ENCODE measurements at regions not wholly inside any gene's neighbourhood (a gene's known extent, or its start where the extent isn't known, plus 50 kb on each side); places are given as distances from the start of the nearest gene placed in this dataset.
"Not testable (repeated sequence)": the region's sequence is repeated elsewhere in the genome, so short reads cannot be mapped to it uniquely, and the experiment has no call there.

DNA sequence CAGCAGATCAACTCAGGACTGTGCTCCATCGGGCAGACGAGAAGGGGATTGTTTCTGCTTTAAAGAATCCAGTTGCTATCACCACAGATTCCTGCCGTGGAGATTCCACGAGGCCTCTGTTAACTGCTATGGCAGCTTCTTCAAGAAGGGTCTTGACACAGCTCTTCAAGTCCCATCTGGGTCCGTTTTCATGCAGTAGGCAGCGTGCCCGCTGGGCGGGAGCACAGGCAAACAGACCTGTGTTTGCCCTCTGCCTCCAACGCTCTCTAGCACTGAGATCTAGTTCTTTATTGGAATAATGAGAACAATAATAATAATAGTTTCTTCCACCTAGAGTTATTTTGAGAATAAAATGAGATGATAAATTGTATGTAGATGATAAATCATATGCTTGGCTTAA lies 127.2 kb upstream of the SP8 start:
- Mint-ChIP-seq H3K4me3 (no peak overlapping the region), H3K9me3 (no peaks in the 10 kb centered on the region), H3K36me3 (ENCODE audit: low read depth) (no peaks in the 10 kb centered on the region), H3K4me1 (no peaks in the 10 kb centered on the region), H3K27ac (no peak overlapping the region), H3K27me3 (no peaks in the 10 kb centered on the region)
- TF ChIP-seq, protein P1, sequence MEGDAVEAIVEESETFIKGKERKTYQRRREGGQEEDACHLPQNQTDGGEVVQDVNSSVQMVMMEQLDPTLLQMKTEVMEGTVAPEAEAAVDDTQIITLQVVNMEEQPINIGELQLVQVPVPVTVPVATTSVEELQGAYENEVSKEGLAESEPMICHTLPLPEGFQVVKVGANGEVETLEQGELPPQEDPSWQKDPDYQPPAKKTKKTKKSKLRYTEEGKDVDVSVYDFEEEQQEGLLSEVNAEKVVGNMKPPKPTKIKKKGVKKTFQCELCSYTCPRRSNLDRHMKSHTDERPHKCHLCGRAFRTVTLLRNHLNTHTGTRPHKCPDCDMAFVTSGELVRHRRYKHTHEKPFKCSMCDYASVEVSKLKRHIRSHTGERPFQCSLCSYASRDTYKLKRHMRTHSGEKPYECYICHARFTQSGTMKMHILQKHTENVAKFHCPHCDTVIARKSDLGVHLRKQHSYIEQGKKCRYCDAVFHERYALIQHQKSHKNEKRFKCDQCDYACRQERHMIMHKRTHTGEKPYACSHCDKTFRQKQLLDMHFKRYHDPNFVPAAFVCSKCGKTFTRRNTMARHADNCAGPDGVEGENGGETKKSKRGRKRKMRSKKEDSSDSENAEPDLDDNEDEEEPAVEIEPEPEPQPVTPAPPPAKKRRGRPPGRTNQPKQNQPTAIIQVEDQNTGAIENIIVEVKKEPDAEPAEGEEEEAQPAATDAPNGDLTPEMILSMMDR (IDR thresholded peaks at IDR 0.05): no peak
- intact Hi-C loops (cut with micrococcal nuclease): no loop called here
- POLR2A ChIA-PET: no interaction called here
- CTCF ChIA-PET: no interaction called here
- ATAC-seq (ENCODE audit: low read depth): no peak
- DNase-seq: no peak

DNA sequence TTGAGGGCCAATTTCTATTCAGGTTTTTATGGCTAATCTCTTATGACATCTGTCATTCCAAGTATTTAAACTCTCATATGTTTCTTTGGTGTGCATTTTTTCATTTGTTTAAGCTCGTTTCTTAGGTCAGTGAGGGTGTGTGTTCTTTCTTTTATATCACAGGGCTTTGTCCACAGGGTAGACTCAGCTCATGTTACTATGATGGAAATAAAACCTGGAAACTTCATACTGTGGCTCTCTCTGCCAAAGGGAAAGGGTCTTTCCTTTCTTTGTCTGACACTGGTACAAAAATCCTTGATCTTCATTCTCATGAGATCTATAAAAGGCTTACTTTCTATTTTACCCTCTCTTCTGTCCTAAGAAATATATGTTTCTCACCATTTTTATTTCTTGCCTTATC lies 129.6 kb upstream of the SP8 start:
- ChIA-PET CTCF (no interaction called here), POLR2A (no interaction called here)
- ATAC-seq (ENCODE audit: low read depth): no peak
- no peaks in the 10 kb centered on the region for H3K9me3 Mint-ChIP-seq
- no peak overlapping the region for H3K27ac Mint-ChIP-seq
- no peaks in the 10 kb centered on the region for H3K4me1 Mint-ChIP-seq
- intact Hi-C loops (cut with micrococcal nuclease): no loop called here
- TF ChIP-seq, protein P1 (IDR thresholded peaks at IDR 0.05): no peak
- no peak for DNase-seq
- H3K4me3 Mint-ChIP-seq: no peak overlapping the region
- no peaks in the 10 kb centered on the region for H3K27me3 Mint-ChIP-seq
- no peaks in the 10 kb centered on the region for H3K36me3 Mint-ChIP-seq (ENCODE audit: low read depth)

DNA sequence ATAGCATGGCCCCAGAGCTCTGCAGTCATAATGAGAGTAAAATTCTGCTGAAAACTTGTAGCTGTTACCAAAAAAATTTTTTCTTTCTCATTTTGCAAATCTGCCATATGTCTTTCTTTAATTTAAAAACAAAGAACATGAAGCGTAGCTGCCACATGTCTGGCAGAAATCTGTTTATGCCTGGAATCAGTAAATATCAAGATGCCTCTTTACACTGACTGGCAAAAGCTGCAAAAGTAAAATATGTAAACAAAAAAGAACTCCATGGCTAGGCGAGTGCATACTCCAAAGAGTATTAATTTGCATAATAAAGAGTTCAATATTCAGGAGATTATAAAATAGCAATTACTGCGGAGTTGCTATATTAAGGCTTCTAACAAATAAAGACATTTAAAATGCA lies 130.9 kb upstream of the SP8 start:
- H3K4me1 Mint-ChIP-seq: no peaks in the 10 kb centered on the region
- ChIA-PET POLR2A (no interaction called here), CTCF (no interaction called here)
- TF ChIP-seq, protein P1 (IDR thresholded peaks at IDR 0.05): no peak
- H3K36me3 Mint-ChIP-seq (ENCODE audit: low read depth): no peaks in the 10 kb centered on the region
- H3K9me3 Mint-ChIP-seq: peaks cover 3% of the 10 kb centered on the region
- no peak overlapping the region for H3K27ac Mint-ChIP-seq
- H3K4me3 Mint-ChIP-seq: no peak overlapping the region
- intact Hi-C loops (cut with micrococcal nuclease): no loop called here
- ATAC-seq (ENCODE audit: low read depth) (no peak), DNase-seq (no peak)
- no peaks in the 10 kb centered on the region for H3K27me3 Mint-ChIP-seq

DNA sequence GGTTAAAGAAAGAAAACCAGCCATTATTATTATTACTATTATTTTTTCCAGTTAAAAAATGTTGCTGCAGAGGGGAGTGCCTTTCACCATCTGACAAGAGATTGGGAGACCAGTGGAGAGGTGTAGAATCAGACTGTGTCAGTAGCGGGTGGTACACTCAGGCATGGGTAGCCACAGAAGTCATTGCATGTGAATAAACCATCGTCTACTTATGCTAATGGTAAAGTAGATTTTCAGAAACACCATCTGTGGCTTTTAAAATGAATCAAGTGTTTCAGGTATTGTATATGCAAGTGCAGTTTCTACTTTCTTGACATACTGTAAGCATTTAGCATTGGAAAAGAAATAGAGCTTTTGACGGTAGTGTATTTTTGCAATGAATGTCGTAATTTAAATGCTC lies 131.5 kb upstream of the SP8 start:
- CTCF ChIA-PET: no interaction called here
- ATAC-seq (ENCODE audit: low read depth) (no peak), DNase-seq (no peak)
- H3K27ac Mint-ChIP-seq: no peak overlapping the region
- H3K9me3 Mint-ChIP-seq: peaks cover 3% of the 10 kb centered on the region
- POLR2A ChIA-PET: no interaction called here
- no peaks in the 10 kb centered on the region for H3K4me1 Mint-ChIP-seq
- H3K4me3 Mint-ChIP-seq: no peak overlapping the region
- H3K27me3 Mint-ChIP-seq: no peaks in the 10 kb centered on the region
- no peaks in the 10 kb centered on the region for H3K36me3 Mint-ChIP-seq (ENCODE audit: low read depth)
- TF ChIP-seq, protein P1 (IDR thresholded peaks at IDR 0.05): no peak
- intact Hi-C loops (cut with micrococcal nuclease): no loop called here

DNA sequence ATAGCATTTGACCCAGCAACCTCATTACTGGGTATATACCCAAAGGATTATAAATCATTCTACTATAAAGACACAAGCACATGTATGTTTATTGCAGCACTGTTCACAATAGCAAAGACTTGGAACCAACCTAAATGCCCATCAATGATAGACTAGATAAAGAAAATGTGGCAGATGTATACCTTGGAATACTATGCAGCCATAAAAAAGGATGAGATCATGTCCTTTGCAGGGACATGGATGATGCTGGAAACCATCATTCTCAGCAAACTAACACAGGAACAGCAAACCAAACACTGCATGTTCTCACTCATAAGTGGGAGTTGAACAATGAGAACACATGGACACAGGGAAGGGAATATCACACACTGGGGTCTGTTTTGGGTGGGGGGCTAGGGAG lies 140.5 kb upstream of the SP8 start:
- peaks cover 10% of the 10 kb centered on the region for H3K9me3 Mint-ChIP-seq
- ATAC-seq (ENCODE audit: low read depth); H3K36me3 Mint-ChIP-seq (ENCODE audit: low read depth); H3K4me3 Mint-ChIP-seq; H3K27ac Mint-ChIP-seq; POLR2A ChIA-PET; H3K4me1 Mint-ChIP-seq; intact Hi-C loops (cut with micrococcal nuclease); DNase-seq; H3K27me3 Mint-ChIP-seq; CTCF ChIA-PET: not testable (repeated sequence)

DNA sequence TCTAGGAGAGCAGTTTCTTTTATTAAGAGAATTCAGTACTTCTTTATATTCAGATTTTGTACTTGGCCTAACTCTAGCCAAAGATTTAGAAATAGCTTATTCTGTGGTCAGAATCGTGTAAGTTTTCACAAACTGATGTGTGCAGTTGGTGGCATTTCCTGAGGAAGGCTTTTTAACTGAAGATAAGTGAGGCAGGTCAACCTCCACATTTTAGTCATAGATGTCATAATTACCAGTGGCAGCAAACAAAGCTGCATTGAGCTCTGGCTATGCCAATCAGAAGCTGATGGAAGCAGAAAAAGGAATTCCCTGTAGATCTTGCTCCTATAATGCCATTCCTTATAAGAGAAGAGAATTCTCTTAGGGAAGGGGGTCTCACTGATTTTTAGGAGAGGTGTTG lies 141.3 kb upstream of the SP8 start:
- CTCF ChIA-PET: no interaction called here

More for the DNA sequence above, 141.3 kb upstream of the SP8 start:
- Mint-ChIP-seq H3K9me3 (peaks cover 7% of the 10 kb centered on the region), H3K36me3 (ENCODE audit: low read depth) (no peaks in the 10 kb centered on the region), H3K27ac (no peak overlapping the region), H3K4me1 (no peaks in the 10 kb centered on the region), H3K27me3 (no peaks in the 10 kb centered on the region), H3K4me3 (no peak overlapping the region)
- DNase-seq: no peak
- no peak for ATAC-seq (ENCODE audit: low read depth)
- TF ChIP-seq, protein P1 (IDR thresholded peaks at IDR 0.05): no peak
- POLR2A ChIA-PET: no interaction called here
- intact Hi-C loops (cut with micrococcal nuclease): no loop called here

Data from activated B cell treated with CpG ODN at 0.5 μM for 24 hours (primary cell).